ENCODE measurements at regions not wholly inside any gene's neighbourhood (a gene's known extent, or its start where the extent isn't known, plus 50 kb on each side); places are given as distances from the start of the nearest gene placed in this dataset.

DNA sequence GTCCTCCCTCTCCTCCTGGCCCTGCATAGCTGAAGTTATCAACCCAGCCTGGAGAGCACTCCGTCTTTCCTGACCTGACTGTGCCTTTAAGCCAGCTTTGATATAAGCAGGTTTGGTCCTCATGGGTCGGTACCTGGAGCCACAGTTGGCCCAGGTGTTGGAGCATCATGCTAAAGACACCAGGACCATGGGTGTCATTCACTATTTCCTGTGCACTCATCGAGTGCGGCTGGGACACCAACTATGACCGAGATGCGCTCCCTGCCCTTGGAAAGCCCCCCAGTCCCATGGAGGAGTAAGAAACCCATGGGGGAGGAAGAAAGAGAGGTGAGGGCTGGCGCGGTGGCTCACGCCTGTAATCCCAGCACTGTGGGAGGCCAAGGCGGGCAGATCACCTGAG is 78.9 kb upstream of the CCND2 start:
- Mint-ChIP-seq H3K9me3 (ENCODE audit: unreplicated experiment) (peaks cover 1% of the 10 kb centered on the region), H3K27ac (ENCODE audit: unreplicated experiment) (no peak overlapping the region), H3K4me1 (ENCODE audit: low read depth, unreplicated experiment) (peaks cover 2% of the 10 kb centered on the region), H3K4me3 (ENCODE audit: unreplicated experiment) (no peak overlapping the region), H3K27me3 (ENCODE audit: unreplicated experiment) (peaks cover 2% of the 10 kb centered on the region), H3K36me3 (ENCODE audit: unreplicated experiment) (no peaks in the 10 kb centered on the region)
- no peak for DNase-seq
- TF ChIP-seq, protein P1, sequence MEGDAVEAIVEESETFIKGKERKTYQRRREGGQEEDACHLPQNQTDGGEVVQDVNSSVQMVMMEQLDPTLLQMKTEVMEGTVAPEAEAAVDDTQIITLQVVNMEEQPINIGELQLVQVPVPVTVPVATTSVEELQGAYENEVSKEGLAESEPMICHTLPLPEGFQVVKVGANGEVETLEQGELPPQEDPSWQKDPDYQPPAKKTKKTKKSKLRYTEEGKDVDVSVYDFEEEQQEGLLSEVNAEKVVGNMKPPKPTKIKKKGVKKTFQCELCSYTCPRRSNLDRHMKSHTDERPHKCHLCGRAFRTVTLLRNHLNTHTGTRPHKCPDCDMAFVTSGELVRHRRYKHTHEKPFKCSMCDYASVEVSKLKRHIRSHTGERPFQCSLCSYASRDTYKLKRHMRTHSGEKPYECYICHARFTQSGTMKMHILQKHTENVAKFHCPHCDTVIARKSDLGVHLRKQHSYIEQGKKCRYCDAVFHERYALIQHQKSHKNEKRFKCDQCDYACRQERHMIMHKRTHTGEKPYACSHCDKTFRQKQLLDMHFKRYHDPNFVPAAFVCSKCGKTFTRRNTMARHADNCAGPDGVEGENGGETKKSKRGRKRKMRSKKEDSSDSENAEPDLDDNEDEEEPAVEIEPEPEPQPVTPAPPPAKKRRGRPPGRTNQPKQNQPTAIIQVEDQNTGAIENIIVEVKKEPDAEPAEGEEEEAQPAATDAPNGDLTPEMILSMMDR (IDR thresholded peaks at IDR 0.05; ENCODE audit: partially characterized antibody, unreplicated experiment) = no peak

DNA sequence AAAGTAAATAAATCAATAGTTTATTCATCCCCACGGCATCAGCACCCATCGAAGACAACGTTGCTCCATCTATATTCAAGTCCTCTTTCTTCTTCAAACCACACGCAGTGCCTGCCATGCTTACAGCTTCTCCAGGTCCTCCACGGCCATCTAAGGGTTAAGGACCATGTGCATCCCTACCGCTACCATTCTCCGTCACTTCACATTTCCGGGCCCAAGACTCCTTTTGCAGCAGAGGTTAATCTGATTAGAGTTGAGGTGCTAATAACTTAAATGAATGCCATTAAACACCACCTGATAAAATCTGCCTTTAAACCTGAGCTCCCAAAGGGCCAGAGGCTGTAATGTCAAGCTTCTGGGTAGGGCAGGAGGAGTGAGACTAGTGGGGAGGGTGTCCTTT is 79.7 kb upstream of the CCND2 start:
- DNase-seq = no peak
- Mint-ChIP-seq H3K27me3 (ENCODE audit: unreplicated experiment) (peaks cover 2% of the 10 kb centered on the region), H3K36me3 (ENCODE audit: unreplicated experiment) (no peaks in the 10 kb centered on the region), H3K9me3 (ENCODE audit: unreplicated experiment) (no peaks in the 10 kb centered on the region), H3K27ac (ENCODE audit: unreplicated experiment) (no peak overlapping the region), H3K4me1 (ENCODE audit: low read depth, unreplicated experiment) (peaks cover 2% of the 10 kb centered on the region), H3K4me3 (ENCODE audit: unreplicated experiment) (no peak overlapping the region)
- TF ChIP-seq, protein P1 (IDR thresholded peaks at IDR 0.05; ENCODE audit: partially characterized antibody, unreplicated experiment) = no peak

- TF ChIP-seq, protein P1 (IDR thresholded peaks at IDR 0.05; ENCODE audit: partially characterized antibody, unreplicated experiment) = no peak
These were observed 81.9 kb upstream of the CCND2 start for GRCh38 chr12:4191642-4192041.

GRCh38 chr12:4191149-4191548 is 82.4 kb upstream of the CCND2 start:
- H3K4me1 Mint-ChIP-seq (ENCODE audit: low read depth, unreplicated experiment) = peaks cover 2% of the 10 kb centered on the region
- no peak for DNase-seq
- H3K27ac Mint-ChIP-seq (ENCODE audit: unreplicated experiment) = no peak overlapping the region
- H3K4me3 Mint-ChIP-seq (ENCODE audit: unreplicated experiment) = no peak overlapping the region
- H3K36me3 Mint-ChIP-seq (ENCODE audit: unreplicated experiment) = no peaks in the 10 kb centered on the region
- TF ChIP-seq, protein P1 (IDR thresholded peaks at IDR 0.05; ENCODE audit: partially characterized antibody, unreplicated experiment) = no peak
- H3K9me3 Mint-ChIP-seq (ENCODE audit: unreplicated experiment) = no peaks in the 10 kb centered on the region
- H3K27me3 Mint-ChIP-seq (ENCODE audit: unreplicated experiment) = peaks cover 2% of the 10 kb centered on the region

More at GRCh38 chr12:4191642-4192041, 81.9 kb upstream of the CCND2 start:
- Mint-ChIP-seq H3K27me3 (ENCODE audit: unreplicated experiment) (peaks cover 2% of the 10 kb centered on the region), H3K4me3 (ENCODE audit: unreplicated experiment) (no peak overlapping the region), H3K27ac (ENCODE audit: unreplicated experiment) (no peak overlapping the region), H3K9me3 (ENCODE audit: unreplicated experiment) (no peaks in the 10 kb centered on the region), H3K36me3 (ENCODE audit: unreplicated experiment) (no peaks in the 10 kb centered on the region), H3K4me1 (ENCODE audit: low read depth, unreplicated experiment) (peaks cover 2% of the 10 kb centered on the region)
- no peak for DNase-seq

DNA sequence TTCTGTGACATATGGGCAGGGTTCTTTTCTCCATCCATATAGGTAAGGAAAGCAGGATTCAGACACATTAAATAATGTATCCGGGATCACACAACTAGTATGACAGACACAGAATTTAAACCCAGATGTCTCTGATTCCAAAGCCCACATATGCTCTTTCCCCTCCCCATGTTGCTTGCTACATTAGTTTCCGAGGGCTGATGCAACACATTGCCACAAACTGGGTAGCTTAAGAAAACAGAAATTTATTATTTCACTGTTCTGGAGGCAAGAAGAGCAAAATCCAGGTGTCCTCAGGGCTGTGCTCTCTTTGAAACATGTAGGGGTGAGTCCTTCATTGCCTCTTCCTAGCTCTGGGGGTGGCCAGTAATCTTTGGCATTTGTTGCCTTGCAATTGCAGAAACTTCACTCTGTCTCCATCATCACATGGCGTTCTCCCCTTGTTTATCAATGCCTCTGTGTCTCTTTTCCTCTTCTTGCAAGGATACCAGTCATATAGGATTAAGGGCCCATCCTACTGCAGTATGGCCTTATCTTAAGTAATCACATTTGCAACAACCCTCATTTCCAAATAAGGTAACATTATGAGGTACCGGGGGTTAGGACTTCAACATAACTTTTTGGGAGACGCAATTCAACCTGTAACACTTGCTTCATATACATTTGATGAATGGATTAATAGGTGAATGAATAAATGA is 83.0 kb upstream of the CCND2 start:
- no peaks in the 10 kb centered on the region for H3K36me3 Mint-ChIP-seq (ENCODE audit: unreplicated experiment)
- no peak overlapping the region for H3K4me3 Mint-ChIP-seq (ENCODE audit: unreplicated experiment)
- H3K27me3 Mint-ChIP-seq (ENCODE audit: unreplicated experiment) = peaks cover 2% of the 10 kb centered on the region
- DNase-seq = no peak
- H3K9me3 Mint-ChIP-seq (ENCODE audit: unreplicated experiment) = peaks cover 1% of the 10 kb centered on the region
- TF ChIP-seq, protein P1 (IDR thresholded peaks at IDR 0.05; ENCODE audit: partially characterized antibody, unreplicated experiment) = no peak
- H3K27ac Mint-ChIP-seq (ENCODE audit: unreplicated experiment) = no peak overlapping the region
- H3K4me1 Mint-ChIP-seq (ENCODE audit: low read depth, unreplicated experiment) = peaks cover 2% of the 10 kb centered on the region
